H1 (cell line): ENCODE measurements at regions not wholly inside any gene's neighbourhood (a gene's known extent, or its start where the extent isn't known, plus 50 kb on each side); places are given as distances from the start of the nearest gene placed in this dataset.

Experiments used
- ATF2 ChIP-seq: IDR thresholded peaks from 2 replicates; pipeline ENCODE4 v1.6.1; 2012; ENCODE audit warnings: low read length, inconsistent platforms
- CHD7 ChIP-seq: fragments of 300-600 bp; sonication (generic); IDR thresholded peaks from 2 replicates; pipeline ENCODE4 v1.7.1; 2012; ENCODE audit warnings: low read length, moderate library complexity, mild to moderate bottlenecking, inconsistent platforms; ENCODE audit not compliant: insufficient replicate concordance
- E2F6 ChIP-seq: IDR thresholded peaks from 2 replicates; pipeline ENCODE4 v1.6.1; 2012; ENCODE audit warnings: inconsistent platforms
- EZH2 ChIP-seq: fragments of 200-600 bp; sonication (generic); IDR thresholded peaks from 2 replicates; pipeline ENCODE4 v1.7.1; 2012; ENCODE audit warnings: low read depth, mild to moderate bottlenecking, moderate library complexity, low read length, inconsistent platforms; ENCODE audit not compliant: severe bottlenecking
- GTF2F1 ChIP-seq: IDR thresholded peaks from 2 replicates; pipeline ENCODE4 v1.6.1; 2012; ENCODE audit warnings: low read depth, low read length, improper control_type of control experiment, borderline replicate concordance
- TAF1 ChIP-seq: IDR thresholded peaks from 2 replicates; pipeline ENCODE4 v1.6.1; 2011; ENCODE audit warnings: mild to moderate bottlenecking, low read depth, low read length
- TCF12 ChIP-seq: IDR thresholded peaks from 2 replicates; pipeline ENCODE4 v1.6.1; 2011; ENCODE audit warnings: low read depth, mild to moderate bottlenecking, low read length

GRCh38 chr15:88746451-88746850 lies 56.8 kb upstream of the ACAN start (continued):
- TF ChIP-seq EZH2 (no peak), TCF12 (no peak), E2F6 (no peak), TAF1 (no peak), GTF2F1 (no peak), CHD7 (no peak), ATF2 (no peak)
